ENCODE measurements at regions not wholly inside any gene's neighbourhood (a gene's known extent, or its start where the extent isn't known, plus 50 kb on each side); places are given as distances from the start of the nearest gene placed in this dataset.

DNA sequence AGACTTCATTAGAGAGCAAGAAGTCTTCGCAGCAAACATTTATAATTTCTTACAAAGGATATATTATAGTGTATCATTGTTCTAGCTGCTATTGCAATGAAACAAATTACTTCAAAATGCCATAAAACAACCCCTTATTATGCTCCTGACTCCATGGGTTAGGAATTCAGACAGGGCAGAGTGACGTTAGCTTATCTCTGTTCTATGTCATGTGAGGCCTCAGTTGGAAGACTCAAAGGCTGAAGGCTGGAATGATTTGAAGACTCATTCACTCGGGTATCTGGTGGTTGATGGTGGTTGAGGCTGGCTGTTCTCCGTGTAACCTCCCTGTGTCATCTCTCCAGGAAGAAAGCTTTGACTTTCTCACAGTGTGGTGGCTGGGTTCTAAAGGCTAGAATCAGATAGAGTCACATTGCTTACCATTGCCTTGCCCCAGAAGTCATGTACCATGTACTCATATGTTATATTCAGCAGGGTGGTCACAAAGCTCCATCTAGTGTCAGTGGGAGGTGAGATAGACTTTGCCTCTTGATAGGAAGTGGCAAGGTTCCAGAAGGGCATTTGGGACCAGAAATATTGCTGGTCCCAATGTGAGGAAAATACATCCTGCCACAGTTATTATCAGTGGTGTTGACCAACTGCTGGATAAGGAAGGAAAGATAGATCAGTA lies 226.9 kb downstream of the TMEM38B start:
- no peak overlapping the region for H3K27ac Mint-ChIP-seq
- no peaks in the 10 kb centered on the region for H3K36me3 Mint-ChIP-seq (ENCODE audit: low read depth)
- no peaks in the 10 kb centered on the region for H3K4me1 Mint-ChIP-seq
- no peak overlapping the region for H3K4me3 Mint-ChIP-seq
- ATAC-seq (no peak), DNase-seq (no peak)
- no peaks in the 10 kb centered on the region for H3K27me3 Mint-ChIP-seq
- H3K9me3 Mint-ChIP-seq: no peaks in the 10 kb centered on the region

DNA sequence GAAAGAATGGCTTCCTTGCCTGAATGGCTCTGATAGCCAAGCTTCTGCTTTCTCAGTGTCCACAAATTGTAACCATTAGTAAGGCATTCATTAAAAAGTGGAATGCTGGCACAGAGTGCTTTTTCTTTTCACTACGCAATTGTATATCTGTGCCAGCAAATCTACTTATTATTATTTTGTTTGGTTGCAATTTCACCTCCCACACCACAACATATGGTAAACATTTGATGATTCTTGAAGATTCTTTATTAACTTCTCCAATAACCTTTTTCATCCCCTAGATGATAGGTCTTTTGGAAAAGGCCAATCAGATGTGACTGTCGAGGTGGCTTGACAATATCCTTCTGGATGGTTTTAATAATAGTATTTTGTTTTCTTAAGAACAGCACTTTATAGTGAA lies 234.1 kb downstream of the TMEM38B start:
- H3K27me3 Mint-ChIP-seq: no peaks in the 10 kb centered on the region
- ATAC-seq (no peak), DNase-seq (no peak)
- H3K27ac Mint-ChIP-seq: no peak overlapping the region
- H3K9me3 Mint-ChIP-seq: peaks cover 5% of the 10 kb centered on the region
- H3K4me1 Mint-ChIP-seq: no peaks in the 10 kb centered on the region
- no peak overlapping the region for H3K4me3 Mint-ChIP-seq
- no peaks in the 10 kb centered on the region for H3K36me3 Mint-ChIP-seq (ENCODE audit: low read depth)

DNA sequence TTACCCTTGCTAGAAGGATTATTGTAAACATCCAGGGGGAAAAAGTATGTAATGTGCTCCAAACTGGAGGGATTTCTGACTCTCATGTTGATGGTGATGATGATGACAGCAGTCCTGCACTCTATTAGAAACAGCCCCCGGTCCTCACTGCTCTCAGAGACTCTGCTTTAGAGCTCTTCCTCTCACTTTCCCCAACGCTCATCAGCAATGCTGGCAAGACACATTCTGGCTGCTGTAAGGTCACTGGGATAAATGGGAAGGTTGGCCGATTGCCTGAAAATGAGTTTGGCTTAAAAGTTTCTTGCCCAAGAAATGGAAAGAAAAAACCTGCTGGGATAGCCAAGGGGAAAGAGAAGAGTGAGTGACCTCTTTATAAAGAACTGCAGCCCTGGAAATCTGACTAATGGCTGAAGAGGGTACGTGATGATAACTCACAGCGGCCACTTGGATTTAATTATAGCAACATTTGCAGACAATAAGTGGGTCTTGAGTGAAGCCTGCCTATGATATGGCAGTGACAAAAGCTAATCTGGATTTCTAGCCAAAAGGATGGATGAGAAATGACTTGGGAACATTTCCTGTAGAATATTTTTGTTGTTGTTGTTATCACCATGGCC lies 235.8 kb downstream of the TMEM38B start:
- Mint-ChIP-seq H3K36me3 (ENCODE audit: low read depth) (no peaks in the 10 kb centered on the region), H3K4me3 (no peak overlapping the region), H3K9me3 (peaks cover 9% of the 10 kb centered on the region), H3K27ac (no peak overlapping the region), H3K27me3 (no peaks in the 10 kb centered on the region), H3K4me1 (no peaks in the 10 kb centered on the region)
- ATAC-seq (no peak), DNase-seq (no peak)

- DNase-seq (no peak), ATAC-seq (no peak)
- H3K4me3 Mint-ChIP-seq: no peak overlapping the region
- H3K4me1 Mint-ChIP-seq: no peaks in the 10 kb centered on the region
- no peaks in the 10 kb centered on the region for H3K36me3 Mint-ChIP-seq (ENCODE audit: low read depth)
- H3K27me3 Mint-ChIP-seq: no peaks in the 10 kb centered on the region
- H3K27ac Mint-ChIP-seq: no peak overlapping the region
- H3K9me3 Mint-ChIP-seq: peaks cover 9% of the 10 kb centered on the region
Observed at GRCh38 chr9:105932276-105932675, 237.9 kb downstream of the TMEM38B start.

DNA sequence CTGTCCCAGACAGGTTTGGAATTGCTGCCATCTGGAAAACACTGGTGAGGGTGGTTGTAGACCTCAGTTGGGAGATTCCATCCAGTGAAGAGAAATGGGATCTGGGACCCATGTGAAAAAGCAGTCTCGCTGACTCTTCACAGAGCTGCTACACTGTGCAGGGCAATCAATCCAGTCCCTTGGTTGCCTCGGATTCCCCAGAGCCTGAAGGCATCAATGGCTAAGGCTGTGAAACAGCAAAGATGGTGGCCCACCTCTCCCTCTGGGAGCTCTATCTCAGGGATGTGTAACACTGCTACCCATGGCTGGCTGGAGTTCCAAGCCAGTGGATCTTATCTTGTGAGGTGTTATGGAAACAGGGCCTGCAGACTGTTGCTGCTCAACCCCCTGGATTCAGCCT lies 256.1 kb downstream of the TMEM38B start:
- Mint-ChIP-seq H3K27ac (no peak overlapping the region), H3K36me3 (ENCODE audit: low read depth) (no peaks in the 10 kb centered on the region), H3K4me3 (no peak overlapping the region), H3K4me1 (no peaks in the 10 kb centered on the region), H3K9me3 (peaks cover 21% of the 10 kb centered on the region), H3K27me3 (peaks cover 2% of the 10 kb centered on the region)
- DNase-seq (no peak), ATAC-seq (no peak)

- H3K27me3 Mint-ChIP-seq: peaks cover 2% of the 10 kb centered on the region
- peaks cover 20% of the 10 kb centered on the region for H3K9me3 Mint-ChIP-seq
- no peaks in the 10 kb centered on the region for H3K36me3 Mint-ChIP-seq (ENCODE audit: low read depth)
- H3K4me1 Mint-ChIP-seq: no peaks in the 10 kb centered on the region
- DNase-seq (no peak), ATAC-seq (no peak)
- H3K4me3 Mint-ChIP-seq: no peak overlapping the region
- H3K27ac Mint-ChIP-seq: no peak overlapping the region
Observed at GRCh38 chr9:105950894-105951293, 256.6 kb downstream of the TMEM38B start.

DNA sequence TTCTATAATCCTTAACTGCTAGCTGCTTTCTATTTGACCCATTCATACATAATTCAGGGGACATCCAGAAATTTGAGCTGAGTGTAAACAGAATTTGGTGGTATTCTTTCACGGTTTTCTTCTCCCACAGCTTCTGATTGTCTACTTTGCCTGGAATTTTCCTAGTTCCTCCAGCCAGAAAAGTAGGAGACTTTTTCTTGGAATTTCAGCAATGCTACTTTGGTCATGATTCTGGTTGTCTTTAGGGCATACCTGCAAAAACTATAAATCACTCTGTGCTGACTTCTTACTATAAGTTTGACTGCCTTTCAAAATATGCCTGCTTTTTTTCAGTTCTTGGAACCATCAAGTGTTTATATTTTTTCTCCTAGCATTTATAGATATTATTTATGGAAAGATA lies 260.2 kb downstream of the TMEM38B start:
- Mint-ChIP-seq H3K36me3 (ENCODE audit: low read depth) (no peaks in the 10 kb centered on the region), H3K27me3 (peaks cover 2% of the 10 kb centered on the region), H3K9me3 (no peaks in the 10 kb centered on the region), H3K4me3 (no peak overlapping the region), H3K27ac (no peak overlapping the region), H3K4me1 (no peaks in the 10 kb centered on the region)
- ATAC-seq (no peak), DNase-seq (no peak)

- Mint-ChIP-seq H3K27me3 (peaks cover 2% of the 10 kb centered on the region), H3K9me3 (no peaks in the 10 kb centered on the region), H3K4me3 (no peak overlapping the region), H3K36me3 (ENCODE audit: low read depth) (no peaks in the 10 kb centered on the region), H3K27ac (no peak overlapping the region), H3K4me1 (no peaks in the 10 kb centered on the region)
- DNase-seq (no peak), ATAC-seq (no peak)
Observed at GRCh38 chr9:105957830-105958229, 263.5 kb downstream of the TMEM38B start.

- no peaks in the 10 kb centered on the region for H3K4me1 Mint-ChIP-seq
Observed at GRCh38 chr9:105958587-105958986, 264.2 kb downstream of the TMEM38B start.

GRCh38 chr9:105959531-105959930 lies 265.2 kb downstream of the TMEM38B start:
- Mint-ChIP-seq H3K27ac (no peak overlapping the region), H3K4me1 (no peaks in the 10 kb centered on the region), H3K36me3 (ENCODE audit: low read depth) (no peaks in the 10 kb centered on the region), H3K9me3 (no peaks in the 10 kb centered on the region), H3K4me3 (no peak overlapping the region), H3K27me3 (no peaks in the 10 kb centered on the region)
- no peak for ATAC-seq
- DNase-seq: no peak

More at GRCh38 chr9:105958587-105958986, 264.2 kb downstream of the TMEM38B start:
- H3K27me3 Mint-ChIP-seq: no peaks in the 10 kb centered on the region
- no peak for ATAC-seq
- no peak overlapping the region for H3K4me3 Mint-ChIP-seq
- no peaks in the 10 kb centered on the region for H3K36me3 Mint-ChIP-seq (ENCODE audit: low read depth)
- no peak overlapping the region for H3K27ac Mint-ChIP-seq
- no peaks in the 10 kb centered on the region for H3K9me3 Mint-ChIP-seq
- no peak for DNase-seq

DNA sequence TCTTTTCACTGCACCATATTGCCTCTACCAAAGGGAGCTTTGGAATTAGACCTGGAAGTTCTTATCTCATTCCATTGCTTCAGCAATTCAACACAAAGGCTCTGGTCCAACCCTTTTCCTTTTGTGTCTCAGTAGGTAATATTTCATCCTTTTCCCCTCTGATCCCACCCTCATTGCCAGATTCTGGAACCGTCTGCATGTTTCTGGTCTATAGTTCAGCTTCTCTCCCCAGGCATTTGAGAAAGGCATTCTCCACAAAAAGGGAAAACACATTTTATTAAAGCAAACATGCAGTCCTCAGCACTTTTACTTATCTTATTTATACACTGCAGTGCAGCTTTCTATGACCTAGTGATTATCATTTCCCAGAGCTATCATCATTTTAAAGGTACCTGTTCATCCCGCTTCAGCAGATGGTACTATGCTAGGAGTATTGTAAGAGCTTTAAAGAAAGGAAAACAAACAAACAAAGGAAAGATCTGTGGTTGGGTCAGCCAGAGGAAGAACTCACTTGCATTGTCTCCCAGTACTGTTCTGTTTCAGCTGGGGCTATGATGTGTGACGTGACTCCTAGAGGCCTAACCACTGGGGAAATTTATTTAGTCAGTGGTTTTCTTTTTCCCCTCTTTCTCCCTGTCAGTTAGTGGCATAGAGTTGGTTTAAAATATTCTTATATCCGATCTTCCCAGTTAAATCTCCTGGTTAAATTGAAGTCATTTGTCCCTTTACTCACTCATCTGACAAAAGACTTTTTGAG lies 269.2 kb downstream of the TMEM38B start:
- no peak overlapping the region for H3K27ac Mint-ChIP-seq
- ATAC-seq: no peak

GRCh38 chr9:105964156-105964555 lies 269.8 kb downstream of the TMEM38B start:
- peaks cover 1% of the 10 kb centered on the region for H3K4me1 Mint-ChIP-seq
- H3K4me3 Mint-ChIP-seq: no peak overlapping the region
- no peaks in the 10 kb centered on the region for H3K27me3 Mint-ChIP-seq
- DNase-seq (no peak), ATAC-seq (no peak)
- H3K36me3 Mint-ChIP-seq (ENCODE audit: low read depth): no peaks in the 10 kb centered on the region
- H3K9me3 Mint-ChIP-seq: no peaks in the 10 kb centered on the region
- H3K27ac Mint-ChIP-seq: no peak overlapping the region

More for the DNA sequence above, 269.2 kb downstream of the TMEM38B start:
- no peak for DNase-seq
- Mint-ChIP-seq H3K4me1 (peaks cover 1% of the 10 kb centered on the region), H3K27me3 (no peaks in the 10 kb centered on the region), H3K36me3 (ENCODE audit: low read depth) (no peaks in the 10 kb centered on the region), H3K9me3 (no peaks in the 10 kb centered on the region), H3K4me3 (no peak overlapping the region)

DNA sequence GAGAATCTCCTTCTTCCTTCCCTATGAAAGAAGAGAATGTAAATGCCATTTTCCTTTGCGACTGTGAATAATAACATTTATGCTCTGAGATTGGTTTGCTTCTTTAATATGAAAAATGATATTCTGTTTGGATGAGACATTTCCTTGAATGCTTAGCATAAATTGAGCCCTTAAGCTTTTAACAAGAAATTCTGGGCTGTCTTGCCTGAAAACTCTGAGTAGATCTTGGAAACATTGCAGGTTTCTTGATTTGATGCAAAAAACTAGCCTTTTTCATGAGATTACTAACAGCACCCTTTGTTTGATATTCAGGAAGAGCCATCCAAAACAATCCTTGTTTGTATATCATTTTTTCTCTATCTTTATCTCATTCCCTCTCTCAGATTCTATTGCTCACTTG lies 272.5 kb downstream of the TMEM38B start:
- Mint-ChIP-seq H3K27me3 (no peaks in the 10 kb centered on the region), H3K9me3 (no peaks in the 10 kb centered on the region), H3K27ac (no peak overlapping the region), H3K4me3 (no peak overlapping the region), H3K36me3 (ENCODE audit: low read depth) (no peaks in the 10 kb centered on the region), H3K4me1 (peaks cover 1% of the 10 kb centered on the region)
- ATAC-seq (no peak), DNase-seq (no peak)

DNA sequence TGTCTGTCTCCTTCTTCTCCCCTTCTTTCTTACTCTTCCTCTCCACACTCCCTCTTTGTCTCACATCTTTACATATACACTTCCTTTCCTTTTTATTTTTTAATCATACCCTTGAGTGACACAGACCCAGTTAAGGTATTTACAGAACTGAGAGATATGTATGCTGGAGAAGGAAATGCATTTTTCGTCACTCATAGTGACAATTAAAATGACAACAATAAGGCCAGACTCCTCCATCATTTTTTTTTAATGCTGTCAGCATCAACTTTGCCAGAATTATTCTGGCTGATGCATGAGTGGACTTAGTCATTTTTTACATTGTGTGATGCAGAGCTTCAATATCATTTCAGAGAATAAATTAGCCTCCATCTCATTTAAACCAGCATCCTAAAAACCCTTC lies 272.9 kb downstream of the TMEM38B start:
- Mint-ChIP-seq H3K27ac (no peak overlapping the region), H3K9me3 (no peaks in the 10 kb centered on the region), H3K4me1 (peaks cover 1% of the 10 kb centered on the region), H3K36me3 (ENCODE audit: low read depth) (no peaks in the 10 kb centered on the region), H3K4me3 (no peak overlapping the region), H3K27me3 (no peaks in the 10 kb centered on the region)
- DNase-seq (no peak), ATAC-seq (no peak)

DNA sequence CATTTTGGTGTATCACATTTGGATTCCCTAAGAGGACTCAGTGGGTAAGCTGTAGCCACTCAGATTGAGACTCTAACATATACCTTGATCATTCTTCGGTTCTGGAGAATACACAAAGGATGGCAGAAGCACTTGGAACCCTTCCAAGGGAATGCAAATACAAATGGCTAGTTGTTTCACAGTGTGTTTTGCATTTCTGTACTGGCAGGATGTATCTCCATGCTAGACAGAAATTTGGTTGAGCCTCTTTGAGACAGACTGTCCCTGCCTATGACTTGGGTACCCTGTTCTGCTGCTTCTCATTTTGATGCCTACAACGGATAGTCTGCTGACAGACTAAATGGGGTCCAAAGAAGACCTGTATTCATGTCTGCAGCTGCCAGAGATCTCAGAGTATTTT lies 273.5 kb downstream of the TMEM38B start:
- Mint-ChIP-seq H3K27ac (no peak overlapping the region), H3K27me3 (no peaks in the 10 kb centered on the region), H3K4me1 (peaks cover 1% of the 10 kb centered on the region), H3K36me3 (ENCODE audit: low read depth) (no peaks in the 10 kb centered on the region), H3K4me3 (no peak overlapping the region), H3K9me3 (no peaks in the 10 kb centered on the region)
- ATAC-seq (no peak), DNase-seq (no peak)

Measured in activated naive CD8-positive, alpha-beta T cell treated with anti-CD3 and anti-CD28 coated beads, Interleukin-2, amount 50 U/mL, for 24 hours (primary cell).